ENCODE measurements at regions not wholly inside any gene's neighbourhood (a gene's known extent, or its start where the extent isn't known, plus 50 kb on each side); places are given as distances from the start of the nearest gene placed in this dataset.

GRCh38 chr6:135673501-135674309 lies 176.2 kb upstream of the AHI1 start:
- Histone ChIP-seq H3K4me1 (no peaks in the 10 kb centered on the region), H3K4me3 (no peak overlapping the region), H3K27me3 (no peaks in the 10 kb centered on the region), H3K36me3 (no peaks in the 10 kb centered on the region), H3K9me3 (peaks cover 0 to 7% (median 0%) of the 10 kb centered on the region in 4 donors), H3K27ac (no peak overlapping the region)
- no peak for DNase-seq (ENCODE audit: low spot score in 2 of 2)
- TF ChIP-seq EP300 (IDR thresholded peaks at IDR 0.05) (no peak), POLR2A (IDR thresholded peaks at IDR 0.05) (no peak), CTCF (IDR thresholded peaks at IDR 0.05) (no peak)
- 76 to 80% methylated on average over 11 of the region's 11 CpGs for WGBS, 2 donors

DNA sequence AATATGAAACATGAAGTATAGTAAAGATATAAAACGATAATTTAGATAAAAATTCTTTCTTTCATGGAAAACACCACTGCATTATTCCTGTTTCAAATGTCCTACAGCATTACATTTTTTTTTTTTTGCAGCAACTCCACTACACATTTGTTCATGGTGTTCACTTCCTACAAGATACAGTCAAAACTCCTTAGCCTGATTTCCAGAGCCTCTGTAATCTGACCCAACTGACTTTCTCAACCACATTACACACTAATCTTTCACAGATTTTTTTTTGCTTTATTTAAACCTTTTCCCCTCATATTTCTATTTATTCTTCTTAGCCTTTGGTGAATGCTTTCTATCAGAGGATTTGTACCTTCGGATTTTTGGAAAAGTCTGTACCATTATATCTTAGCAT lies 176.5 kb upstream of the PDE7B start:
- WGBS, 2 donors = 77 to 82% methylated on average over 2 of the region's 2 CpGs
- Histone ChIP-seq H3K9me3 (peaks cover 0 to 7% (median 0%) of the 10 kb centered on the region in 4 donors), H3K27me3 (no peaks in the 10 kb centered on the region), H3K27ac (no peak overlapping the region), H3K4me1 (no peaks in the 10 kb centered on the region), H3K4me3 (no peak overlapping the region), H3K36me3 (no peaks in the 10 kb centered on the region)
- no peak for DNase-seq (ENCODE audit: low spot score in 2 of 2)
- TF ChIP-seq CTCF (IDR thresholded peaks at IDR 0.05) = no peak
- TF ChIP-seq POLR2A (IDR thresholded peaks at IDR 0.05) = no peak
- TF ChIP-seq EP300 (IDR thresholded peaks at IDR 0.05) = no peak

- TF ChIP-seq CTCF (IDR thresholded peaks at IDR 0.05) (peak in 2 of 5 experiments; percentile 19 to 22), POLR2A (IDR thresholded peaks at IDR 0.05) (no peak)
- 39 to 51% methylated on average over 1 of the region's 1 CpG for WGBS, 2 donors
- DNase-seq (ENCODE audit: low spot score in 2 of 2) = peak in 1 of 2 donors; percentile 29
- Histone ChIP-seq H3K36me3 (no peaks in the 10 kb centered on the region), H3K9me3 (peaks cover 0 to 7% (median 0%) of the 10 kb centered on the region in 4 donors), H3K27me3 (no peaks in the 10 kb centered on the region), H3K27ac (no peak overlapping the region), H3K4me3 (no peak overlapping the region), H3K4me1 (no peaks in the 10 kb centered on the region)
These were observed 175.6 kb upstream of the PDE7B start for GRCh38 chr6:135675862-135676261.

- WGBS, 2 donors = 73 to 75% methylated on average over 2 of the region's 2 CpGs
- H3K27ac ChIP-seq = no peak overlapping the region
- H3K9me3 ChIP-seq = no peaks in the 10 kb centered on the region
- no peak for DNase-seq (ENCODE audit: low spot score in 2 of 2)
- H3K4me3 ChIP-seq = no peak overlapping the region
- TF ChIP-seq CTCF (IDR thresholded peaks at IDR 0.05) = no peak
- TF ChIP-seq EP300 (IDR thresholded peaks at IDR 0.05) = no peak
- TF ChIP-seq POLR2A (IDR thresholded peaks at IDR 0.05) = no peak
- no peaks in the 10 kb centered on the region for H3K27me3 ChIP-seq
- H3K36me3 ChIP-seq = no peaks in the 10 kb centered on the region
- H3K4me1 ChIP-seq = peaks cover 0 to 14% (median under 1%) of the 10 kb centered on the region in 4 donors
These were observed 170.3 kb upstream of the PDE7B start for GRCh38 chr6:135680964-135681913.
